ENCODE measurements at regions not wholly inside any gene's neighbourhood (a gene's known extent, or its start where the extent isn't known, plus 50 kb on each side); places are given as distances from the start of the nearest gene placed in this dataset.
"Not testable (repeated sequence)": the region's sequence is repeated elsewhere in the genome, so short reads cannot be mapped to it uniquely, and the experiment has no call there.

- TF ChIP-seq EZH2 (optimal IDR thresholded peaks at IDR 0.05; ENCODE audit: low read depth, low read length); CTCF (IDR thresholded peaks at IDR 0.05; ENCODE audit: low read length); EZH2phosphoT487 (IDR thresholded peaks at IDR 0.05; ENCODE audit: low read length): not testable (repeated sequence)
These were observed 61.3 kb downstream of the RBMXL2 start for GRCh38 chr11:7150104-7150503.

All from MM.1S (cell line).